ENCODE measurements at regions not wholly inside any gene's neighbourhood (a gene's known extent, or its start where the extent isn't known, plus 50 kb on each side); places are given as distances from the start of the nearest gene placed in this dataset.

DNA sequence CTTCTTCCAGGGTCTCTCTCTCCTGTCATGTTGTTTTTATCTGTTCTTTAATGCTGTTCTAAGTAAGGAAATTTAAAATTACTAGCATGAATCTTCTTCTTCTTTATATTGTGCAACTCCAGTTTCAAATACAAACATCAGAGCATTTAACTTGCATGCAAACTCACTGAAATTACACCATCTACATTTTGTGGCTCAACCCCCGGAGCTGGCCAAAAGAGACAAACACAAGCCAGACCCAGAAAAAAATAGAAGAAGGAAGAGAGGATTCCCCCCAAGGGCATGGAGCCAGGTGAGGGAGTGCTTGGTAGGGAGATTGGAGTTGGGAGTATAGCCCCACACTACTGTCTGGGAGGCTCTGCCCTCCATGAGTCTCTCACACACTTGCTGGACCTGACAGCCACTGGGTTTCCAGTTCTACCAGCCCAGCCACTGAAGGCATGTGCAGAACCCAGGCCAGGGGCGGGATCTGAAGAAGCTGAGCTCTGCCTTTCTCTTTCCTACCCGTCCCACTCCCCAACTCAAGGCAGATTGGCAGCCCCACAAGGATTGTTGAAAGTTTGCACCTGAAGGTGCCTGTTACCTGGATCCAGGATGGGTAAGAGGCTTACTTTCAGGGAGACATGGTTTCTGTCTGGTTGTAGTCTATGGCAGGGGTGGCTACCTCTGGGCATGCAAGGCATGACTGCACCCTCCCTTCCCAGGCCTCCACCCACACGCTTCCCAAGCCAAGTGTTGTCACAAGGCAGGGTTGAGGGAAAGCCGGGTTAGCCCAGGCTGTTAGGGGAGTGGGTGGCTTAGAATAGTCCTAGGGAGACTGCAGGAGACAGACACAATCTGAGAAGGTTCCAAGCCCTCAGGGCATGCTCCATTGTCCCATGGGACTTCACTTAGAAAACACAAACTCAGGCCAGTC is 297.2 kb downstream of the TGFB2 start:
- Histone ChIP-seq H3K36me3 (ENCODE audit: control insufficient read depth in 2 of 2, insufficient read depth in 2 of 2, low read length in 1 of 2) (no peaks in the 10 kb centered on the region), H3K27me3 (replicated peaks in 1 of 2; ENCODE audit: control insufficient read depth in 2 of 2, insufficient read depth in 2 of 2, low read length in 1 of 2) (peaks cover 0 to 3% of the 10 kb centered on the region in 2 experiments; a peak in 2 of 4 replicates), H3K4me3 (no peak overlapping the region), H3K9ac (ENCODE audit: control insufficient read depth, insufficient read depth, low read length) (no peak overlapping the region), H3K9me3 (replicated peaks; ENCODE audit: control insufficient read depth, insufficient read depth, low read length) (no peaks in the 10 kb centered on the region), H3K79me2 (ENCODE audit: control insufficient read depth, insufficient read depth, low read length) (no peaks in the 10 kb centered on the region), H3K4me2 (ENCODE audit: control insufficient read depth, insufficient read depth) (no peak overlapping the region), H4K20me1 (ENCODE audit: control insufficient read depth, insufficient read depth) (no peaks in the 10 kb centered on the region), H3K4me1 (ENCODE audit: control insufficient read depth, insufficient read depth, low read length) (no peaks in the 10 kb centered on the region), H3K27ac (ENCODE audit: control insufficient read depth, insufficient read depth) (no peak overlapping the region), H2AFZ (ENCODE audit: control insufficient read depth, low read depth, low read length) (no peak overlapping the region)
- CTCF ChIA-PET: no interaction called here
- in situ Hi-C loops (cut with MboI): no loop called here
- ATAC-seq (no peak), FAIRE-seq (no peak), DNase-seq (ENCODE audit: low read depth, low spot score) (no peak)
- 7% methylated on average over 5 of the region's 5 CpGs for WGBS (ENCODE audit: insufficient coverage, insufficient replicate concordance, low lambda C conversion rate, missing lambda C conversion rate)
- RAD21 ChIA-PET (ENCODE audit: unreplicated experiment): interaction anchor here (0.6 kb wide), 1 partner anchor 352 kb away, joined by 3 read pairs; no protein-coding TSS in a partner anchor
- SMC1A ChIA-PET (ENCODE audit: uncharacterized antibody, unreplicated experiment): no interaction called here
- POLR2A ChIA-PET: no interaction called here
- intact Hi-C loops (cut with micrococcal nuclease; ENCODE audit: unreplicated experiment): no loop called here
- no peak for TF ChIP-seq SREBF2 (IDR thresholded peaks at IDR 0.05; ENCODE audit: low read length)
- TF ChIP-seq JUND (IDR thresholded peaks at IDR 0.05; ENCODE audit: low read depth, low read length): no peak
- no peak for TF ChIP-seq FOXK2 (IDR thresholded peaks at IDR 0.05)
- TF ChIP-seq CBX5 (IDR thresholded peaks at IDR 0.05; ENCODE audit: low read depth): no peak
- TF ChIP-seq, protein P1, sequence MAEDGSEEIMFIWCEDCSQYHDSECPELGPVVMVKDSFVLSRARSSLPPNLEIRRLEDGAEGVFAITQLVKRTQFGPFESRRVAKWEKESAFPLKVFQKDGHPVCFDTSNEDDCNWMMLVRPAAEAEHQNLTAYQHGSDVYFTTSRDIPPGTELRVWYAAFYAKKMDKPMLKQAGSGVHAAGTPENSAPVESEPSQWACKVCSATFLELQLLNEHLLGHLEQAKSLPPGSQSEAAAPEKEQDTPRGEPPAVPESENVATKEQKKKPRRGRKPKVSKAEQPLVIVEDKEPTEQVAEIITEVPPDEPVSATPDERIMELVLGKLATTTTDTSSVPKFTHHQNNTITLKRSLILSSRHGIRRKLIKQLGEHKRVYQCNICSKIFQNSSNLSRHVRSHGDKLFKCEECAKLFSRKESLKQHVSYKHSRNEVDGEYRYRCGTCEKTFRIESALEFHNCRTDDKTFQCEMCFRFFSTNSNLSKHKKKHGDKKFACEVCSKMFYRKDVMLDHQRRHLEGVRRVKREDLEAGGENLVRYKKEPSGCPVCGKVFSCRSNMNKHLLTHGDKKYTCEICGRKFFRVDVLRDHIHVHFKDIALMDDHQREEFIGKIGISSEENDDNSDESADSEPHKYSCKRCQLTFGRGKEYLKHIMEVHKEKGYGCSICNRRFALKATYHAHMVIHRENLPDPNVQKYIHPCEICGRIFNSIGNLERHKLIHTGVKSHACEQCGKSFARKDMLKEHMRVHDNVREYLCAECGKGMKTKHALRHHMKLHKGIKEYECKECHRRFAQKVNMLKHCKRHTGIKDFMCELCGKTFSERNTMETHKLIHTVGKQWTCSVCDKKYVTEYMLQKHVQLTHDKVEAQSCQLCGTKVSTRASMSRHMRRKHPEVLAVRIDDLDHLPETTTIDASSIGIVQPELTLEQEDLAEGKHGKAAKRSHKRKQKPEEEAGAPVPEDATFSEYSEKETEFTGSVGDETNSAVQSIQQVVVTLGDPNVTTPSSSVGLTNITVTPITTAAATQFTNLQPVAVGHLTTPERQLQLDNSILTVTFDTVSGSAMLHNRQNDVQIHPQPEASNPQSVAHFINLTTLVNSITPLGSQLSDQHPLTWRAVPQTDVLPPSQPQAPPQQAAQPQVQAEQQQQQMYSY (CRISPR knock-in tag; IDR thresholded peaks at IDR 0.05): no peak
- no peak for TF ChIP-seq JUNB (IDR thresholded peaks at IDR 0.05)
- TF ChIP-seq BACH1 (IDR thresholded peaks at IDR 0.05; ENCODE audit: borderline replicate concordance): no peak
- no peak for TF ChIP-seq NR2C1 (IDR thresholded peaks at IDR 0.05)
- BruUV-seq (replicated peaks): no TSS peak

Data from GM12878 (cell line).